Peyer's patch (tissue), 4 donors: ENCODE measurements at regions not wholly inside any gene's neighbourhood (a gene's known extent, or its start where the extent isn't known, plus 50 kb on each side); places are given as distances from the start of the nearest gene placed in this dataset.

ENCODE experiments used
- DNase-seq, 3 donors: peaks; one replicate each; pipeline ENCODE4 v3.0.0-alpha.2; 2017 to 2019
- H3K27ac ChIP-seq, 4 donors: fragments of 200-600 bp; sonication (generic); one replicate each; pipeline ENCODE4 v1.5.1; 2016 to 2019
- H3K27me3 ChIP-seq, 2 donors: fragments of 200-600 bp; sonication (generic); one replicate each; pipeline ENCODE4 v1.5.1; 2019
- H3K36me3 ChIP-seq, 3 donors: fragments of 200-600 bp; sonication (generic); one replicate each; pipeline ENCODE4 v1.5.1; 2016 to 2019
- H3K4me1 ChIP-seq, 4 donors: fragments of 200-600 bp; sonication (generic); one replicate each; pipeline ENCODE4 v1.5.1; 2016 to 2019
- H3K4me3 ChIP-seq, 4 donors: fragments of 200-600 bp; sonication (generic); 1 replicate in 3 of 4; 2 replicates in 1 of 4; pipeline ENCODE4 v1.5.1; 2016 to 2019; ENCODE audit warnings: mild to moderate bottlenecking in 1 of 4
- H3K9me3 ChIP-seq, 4 donors: fragments of 200-600 bp; sonication (generic); one replicate each; pipeline ENCODE4 v1.5.1; 2016 to 2019; ENCODE audit warnings: mild to moderate bottlenecking in 1 of 4
- POLR2A ChIP-seq, 2 donors: fragments of 450-650 bp; IDR thresholded peaks; one replicate each; pipeline ENCODE4 v1.5.1; 2017; ENCODE audit warnings: antibody characterized with exemption in 2 of 2, mild to moderate bottlenecking in 2 of 2, moderate library complexity in 2 of 2
- TF ChIP-seq, protein P1 (sequence below), 6 experiments: fragments of 450-650 bp in 4 of 6; fragments of 200-600 bp in 2 of 6; sonication (generic) in 1 of 6; IDR thresholded peaks; one replicate each; pipeline ENCODE4 v1.5.1; 2017 to 2019; ENCODE audit warnings: antibody characterized with exemption in 6 of 6, mild to moderate bottlenecking in 3 of 6, moderate library complexity in 1 of 6

DNA sequence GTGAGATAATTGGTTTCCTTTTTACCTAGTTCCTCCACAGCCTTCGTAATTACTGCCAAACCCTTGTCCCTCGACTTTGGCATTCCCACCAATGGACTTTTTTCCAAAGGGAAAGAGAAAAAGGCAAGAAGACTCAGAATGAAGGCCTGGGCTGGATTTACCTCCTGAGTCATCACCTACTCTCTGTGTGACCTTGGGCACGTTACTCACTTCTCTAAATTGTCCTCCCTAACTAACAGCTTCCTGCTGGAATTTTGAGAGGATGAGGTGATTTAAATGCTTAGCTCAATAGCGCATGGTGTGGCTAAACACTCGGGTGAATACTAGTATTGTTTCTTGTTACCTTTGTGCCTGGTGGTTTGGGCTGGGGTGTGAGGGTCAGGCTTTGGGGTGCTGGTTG, 146.6 kb downstream of the DHX35 start:
- Histone ChIP-seq H3K27me3 (peaks cover 0 to 4% of the 10 kb centered on the region in 2 donors), H3K4me3 (no peak overlapping the region), H3K27ac (no peak overlapping the region), H3K4me1 (no peaks in the 10 kb centered on the region), H3K9me3 (no peaks in the 10 kb centered on the region), H3K36me3 (no peaks in the 10 kb centered on the region)
- DNase-seq = no peak
- TF ChIP-seq, protein P1, sequence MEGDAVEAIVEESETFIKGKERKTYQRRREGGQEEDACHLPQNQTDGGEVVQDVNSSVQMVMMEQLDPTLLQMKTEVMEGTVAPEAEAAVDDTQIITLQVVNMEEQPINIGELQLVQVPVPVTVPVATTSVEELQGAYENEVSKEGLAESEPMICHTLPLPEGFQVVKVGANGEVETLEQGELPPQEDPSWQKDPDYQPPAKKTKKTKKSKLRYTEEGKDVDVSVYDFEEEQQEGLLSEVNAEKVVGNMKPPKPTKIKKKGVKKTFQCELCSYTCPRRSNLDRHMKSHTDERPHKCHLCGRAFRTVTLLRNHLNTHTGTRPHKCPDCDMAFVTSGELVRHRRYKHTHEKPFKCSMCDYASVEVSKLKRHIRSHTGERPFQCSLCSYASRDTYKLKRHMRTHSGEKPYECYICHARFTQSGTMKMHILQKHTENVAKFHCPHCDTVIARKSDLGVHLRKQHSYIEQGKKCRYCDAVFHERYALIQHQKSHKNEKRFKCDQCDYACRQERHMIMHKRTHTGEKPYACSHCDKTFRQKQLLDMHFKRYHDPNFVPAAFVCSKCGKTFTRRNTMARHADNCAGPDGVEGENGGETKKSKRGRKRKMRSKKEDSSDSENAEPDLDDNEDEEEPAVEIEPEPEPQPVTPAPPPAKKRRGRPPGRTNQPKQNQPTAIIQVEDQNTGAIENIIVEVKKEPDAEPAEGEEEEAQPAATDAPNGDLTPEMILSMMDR (IDR thresholded peaks at IDR 0.05) = no peak
- TF ChIP-seq POLR2A (IDR thresholded peaks at IDR 0.05) = no peak

DNA sequence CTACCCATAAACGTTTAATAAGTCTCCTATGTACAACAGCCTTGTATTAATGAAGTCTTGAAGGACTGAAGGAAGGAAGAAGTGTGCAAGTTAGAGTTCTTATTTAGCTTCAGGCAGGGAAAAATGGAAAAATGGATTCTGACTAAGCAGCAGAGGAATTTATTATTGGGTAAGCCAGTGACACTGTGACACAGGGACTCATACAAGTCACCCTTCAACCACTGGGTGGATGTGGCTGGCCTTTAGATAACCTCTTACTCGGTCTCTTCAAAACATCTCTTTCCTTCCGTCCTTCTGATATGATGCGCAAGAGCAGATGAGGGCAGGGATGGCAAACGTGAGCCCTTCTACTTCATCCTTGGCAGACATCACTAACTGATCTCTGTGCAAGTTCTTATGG, 145.6 kb downstream of the DHX35 start:
- no peak overlapping the region for H3K27ac ChIP-seq
- no peak for TF ChIP-seq POLR2A (IDR thresholded peaks at IDR 0.05)
- TF ChIP-seq, protein P1 (IDR thresholded peaks at IDR 0.05) = no peak
- no peaks in the 10 kb centered on the region for H3K9me3 ChIP-seq
- no peak for DNase-seq
- H3K36me3 ChIP-seq = no peaks in the 10 kb centered on the region
- H3K27me3 ChIP-seq = peaks cover 0 to 4% of the 10 kb centered on the region in 2 donors
- H3K4me1 ChIP-seq = no peaks in the 10 kb centered on the region
- H3K4me3 ChIP-seq = no peak overlapping the region

DNA sequence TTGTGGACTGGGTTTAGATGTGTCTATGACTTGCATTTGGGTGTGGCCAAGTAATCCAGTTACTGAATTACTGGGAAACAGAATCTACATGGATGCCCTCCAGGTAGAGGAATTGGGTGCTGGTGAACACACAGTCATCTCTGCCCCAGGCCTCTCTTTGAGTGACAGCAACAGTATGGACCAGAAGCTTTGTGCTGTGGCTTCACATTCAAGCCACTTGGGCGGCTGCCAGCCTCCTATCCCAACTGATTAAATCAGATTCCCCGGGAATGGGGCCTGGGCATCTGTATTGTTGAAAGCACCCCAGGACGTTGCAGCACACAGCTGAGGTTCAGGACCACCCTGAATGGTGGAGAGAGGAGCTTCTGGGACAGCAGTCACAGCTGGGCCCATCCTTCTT, 144.6 kb downstream of the DHX35 start:
- Histone ChIP-seq H3K4me1 (no peaks in the 10 kb centered on the region), H3K4me3 (no peak overlapping the region), H3K27ac (no peak overlapping the region), H3K36me3 (no peaks in the 10 kb centered on the region), H3K9me3 (no peaks in the 10 kb centered on the region), H3K27me3 (peaks cover 0 to 4% of the 10 kb centered on the region in 2 donors)
- no peak for DNase-seq
- TF ChIP-seq, protein P1 (IDR thresholded peaks at IDR 0.05) = no peak
- no peak for TF ChIP-seq POLR2A (IDR thresholded peaks at IDR 0.05)

DNA sequence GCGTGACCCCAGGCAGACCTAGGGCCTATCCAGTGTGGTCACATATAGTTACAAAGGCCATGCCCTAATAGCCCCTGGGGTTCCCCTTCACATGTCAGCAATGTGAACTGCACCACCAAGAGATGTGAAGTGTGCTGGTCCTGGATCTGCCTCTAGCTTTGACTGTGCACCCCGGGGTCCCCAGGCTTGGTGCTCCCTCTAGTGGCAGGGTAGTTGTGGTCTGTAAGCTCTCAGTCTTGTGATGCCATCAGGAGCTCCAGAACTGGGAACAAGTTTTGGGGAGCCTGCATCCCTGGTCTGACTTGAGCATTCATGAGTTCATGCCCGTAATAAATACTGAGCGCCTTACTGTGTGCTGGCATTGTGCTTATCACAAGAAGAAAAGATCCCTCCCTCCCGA, 143.4 kb downstream of the DHX35 start:
- Histone ChIP-seq H3K9me3 (no peaks in the 10 kb centered on the region), H3K36me3 (no peaks in the 10 kb centered on the region), H3K27me3 (peaks cover 0 to 3% of the 10 kb centered on the region in 2 donors), H3K4me3 (no peak overlapping the region), H3K27ac (no peak overlapping the region), H3K4me1 (no peaks in the 10 kb centered on the region)
- TF ChIP-seq, protein P1 (IDR thresholded peaks at IDR 0.05) = no peak
- TF ChIP-seq POLR2A (IDR thresholded peaks at IDR 0.05) = no peak
- DNase-seq = no peak

DNA sequence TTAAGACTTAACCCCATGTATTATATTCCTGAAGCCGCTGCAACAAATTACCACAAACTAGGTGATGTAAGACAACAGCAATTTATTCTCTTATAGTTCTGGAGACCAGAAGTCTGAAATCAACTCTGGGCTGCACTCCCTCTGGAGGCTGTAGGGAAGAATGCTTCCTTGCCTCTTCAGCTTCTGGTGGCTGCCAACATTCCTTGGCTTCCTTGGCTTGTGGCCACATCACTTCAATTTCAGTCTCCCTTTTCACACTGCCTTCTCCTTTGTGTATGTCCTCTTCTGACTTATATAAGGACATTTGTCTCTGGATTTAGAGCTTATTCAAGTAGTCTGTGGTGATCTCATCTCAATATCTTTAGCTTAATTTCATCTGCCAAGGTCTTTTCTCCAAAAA, 141.6 kb downstream of the DHX35 start:
- Histone ChIP-seq H3K36me3 (no peaks in the 10 kb centered on the region), H3K9me3 (no peaks in the 10 kb centered on the region), H3K27me3 (no peaks in the 10 kb centered on the region), H3K4me1 (no peaks in the 10 kb centered on the region), H3K27ac (no peak overlapping the region), H3K4me3 (no peak overlapping the region)
- no peak for TF ChIP-seq POLR2A (IDR thresholded peaks at IDR 0.05)
- TF ChIP-seq, protein P1 (IDR thresholded peaks at IDR 0.05) = no peak
- no peak for DNase-seq

DNA sequence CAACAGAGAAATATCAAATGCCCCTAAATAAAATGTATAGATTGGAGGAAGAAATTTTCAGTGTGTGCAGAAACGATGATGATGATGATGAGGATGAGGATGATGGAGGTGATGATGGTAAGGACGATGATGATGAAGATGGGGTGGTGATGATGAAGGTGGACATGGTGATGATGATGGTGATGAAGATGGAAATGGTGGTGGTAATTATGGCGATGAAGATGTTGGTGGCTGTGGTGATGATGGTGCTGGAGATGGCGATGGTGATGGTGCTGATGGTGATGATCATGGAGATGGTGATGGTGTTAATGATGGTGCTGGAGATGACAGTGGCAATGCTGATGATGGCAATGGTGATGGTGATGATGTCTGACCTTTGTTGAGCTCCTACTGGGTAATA, 141.2 kb downstream of the DHX35 start:
- no peaks in the 10 kb centered on the region for H3K27me3 ChIP-seq
- H3K4me1 ChIP-seq = no peaks in the 10 kb centered on the region
- no peaks in the 10 kb centered on the region for H3K9me3 ChIP-seq
- DNase-seq = no peak
- TF ChIP-seq POLR2A (IDR thresholded peaks at IDR 0.05) = no peak
- TF ChIP-seq, protein P1 (IDR thresholded peaks at IDR 0.05) = no peak
- H3K27ac ChIP-seq = no peak overlapping the region
- no peaks in the 10 kb centered on the region for H3K36me3 ChIP-seq
- H3K4me3 ChIP-seq = no peak overlapping the region
